ENCODE measurements at regions not wholly inside any gene's neighbourhood (a gene's known extent, or its start where the extent isn't known, plus 50 kb on each side); places are given as distances from the start of the nearest gene placed in this dataset.
A peak's percentile ranks its signal among the peaks of the same experiment; 100 is the strongest.
"Not testable (repeated sequence)": the region's sequence is repeated elsewhere in the genome, so short reads cannot be mapped to it uniquely, and the experiment has no call there.

- DNase-seq: no peak
Observed at GRCh38 chr5:57394421-57395210, 88.0 kb downstream of the ACTBL2 start.

- DNase-seq: no peak
Observed at GRCh38 chr5:57386958-57387357, 95.7 kb downstream of the ACTBL2 start.

DNA sequence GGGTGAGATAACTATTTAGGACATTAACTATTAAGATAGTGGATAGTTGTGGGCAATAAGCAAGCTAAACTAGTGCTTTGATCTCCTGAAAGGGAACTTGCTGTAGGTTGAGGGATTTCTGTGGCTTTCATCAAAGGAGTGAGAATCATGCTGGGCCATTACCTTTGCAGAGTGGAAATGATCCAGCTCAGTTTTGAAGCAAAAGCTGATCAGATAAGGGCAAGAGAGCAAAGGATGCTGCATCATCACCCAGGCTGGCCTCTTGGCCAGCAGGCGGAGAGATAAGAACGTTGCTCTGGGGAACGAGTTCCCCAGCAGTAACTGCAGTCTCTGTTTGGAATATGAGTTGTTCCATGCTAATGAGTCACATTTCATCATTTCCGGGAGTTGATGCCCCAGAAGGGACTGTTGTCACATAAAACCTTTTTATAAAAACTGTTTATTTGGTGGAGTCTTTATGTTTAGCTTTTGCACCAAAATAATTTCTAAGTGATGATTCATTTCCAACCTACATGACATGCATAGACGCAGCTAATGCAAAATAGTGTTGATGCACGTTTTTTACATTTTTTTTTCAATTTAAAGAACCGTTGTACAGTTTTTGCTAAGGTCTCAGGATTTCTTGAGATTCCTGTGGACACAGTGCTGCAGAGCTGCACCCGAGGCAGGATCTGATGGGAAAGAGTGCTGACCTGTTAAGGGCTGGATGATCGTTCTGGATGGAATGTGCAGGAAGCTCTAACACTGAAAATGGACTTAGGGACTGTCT lies 99.3 kb downstream of the ACTBL2 start:
- peak; percentile 39 for DNase-seq

DNA sequence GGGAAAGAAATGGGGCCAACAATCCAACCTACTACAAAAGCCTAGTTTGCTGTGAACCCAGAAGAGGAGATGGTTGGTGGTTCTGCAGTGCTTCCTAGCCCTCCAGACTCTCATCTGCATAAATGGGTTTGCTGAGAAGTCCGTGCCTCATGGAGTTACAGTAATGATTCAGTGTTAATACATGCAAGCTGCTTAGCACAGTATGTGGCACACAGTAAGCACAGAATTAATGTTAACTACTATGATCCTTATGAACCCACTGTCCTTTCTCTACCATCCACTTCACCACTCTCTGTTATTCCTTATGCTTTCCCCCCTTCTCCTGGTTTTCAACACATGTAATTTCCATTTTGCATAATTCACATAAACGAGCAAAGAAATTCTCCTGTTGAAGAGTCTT lies 100.0 kb downstream of the ACTBL2 start:
- no peak for DNase-seq

DNA sequence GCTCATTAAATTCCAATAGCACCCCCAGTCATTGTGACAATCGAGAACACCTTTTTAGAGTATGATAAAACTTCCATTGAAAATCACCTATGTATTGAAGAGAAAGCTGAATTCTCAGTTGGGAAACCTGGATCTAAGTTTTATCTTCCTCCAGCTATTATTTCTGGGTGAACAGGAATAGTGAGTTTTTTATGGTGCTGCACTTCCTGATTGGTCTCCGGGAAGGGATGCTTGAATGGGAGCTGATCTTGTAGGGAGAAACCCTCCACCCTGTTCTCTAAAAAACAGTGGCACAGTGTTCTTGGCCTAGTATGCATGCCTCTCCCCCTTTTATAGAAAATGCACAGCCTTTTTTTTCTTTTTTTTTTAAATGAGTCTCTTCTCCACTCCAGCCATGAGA lies 112.2 kb downstream of the ACTBL2 start:
- DNase-seq: no peak

DNA sequence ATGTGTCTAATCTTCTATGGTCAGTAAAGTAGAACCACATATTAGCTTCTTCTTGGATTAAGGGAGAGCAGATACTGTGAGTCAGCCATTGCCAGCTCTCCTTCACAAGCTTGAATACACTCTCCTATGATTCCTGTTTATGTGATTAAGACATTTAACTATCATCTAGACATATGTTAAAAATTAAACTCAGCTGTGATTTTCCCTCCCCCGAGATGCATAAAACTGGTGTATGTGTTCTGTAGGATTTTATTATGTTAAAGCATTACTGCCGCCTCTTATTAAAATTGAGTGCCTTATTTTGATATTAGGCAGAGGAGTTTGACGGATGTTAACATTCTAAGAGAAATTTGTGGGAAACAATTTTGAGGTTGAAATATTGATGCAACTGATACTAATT lies 114.6 kb downstream of the ACTBL2 start:
- no peak for DNase-seq

DNA sequence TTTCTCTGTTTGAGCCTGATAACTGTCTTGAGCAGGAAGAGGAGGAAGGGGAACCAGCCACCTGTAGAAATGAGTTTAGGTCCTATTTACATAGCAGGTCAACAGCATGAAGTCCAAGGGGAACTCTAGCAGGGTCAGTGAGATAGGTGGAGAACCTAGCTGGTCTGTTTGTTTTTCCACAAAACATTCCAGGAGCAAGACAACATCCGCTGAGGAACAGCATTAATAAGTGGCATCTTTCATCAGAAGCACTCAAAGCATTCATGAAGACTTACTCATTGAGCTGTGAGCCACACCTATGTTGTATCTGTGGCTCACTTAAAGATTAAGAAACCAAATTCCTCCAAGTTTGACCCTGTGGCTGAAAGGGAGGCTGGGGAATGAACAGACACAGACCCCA lies 115.9 kb downstream of the ACTBL2 start:
- DNase-seq: peak; percentile 8

DNA sequence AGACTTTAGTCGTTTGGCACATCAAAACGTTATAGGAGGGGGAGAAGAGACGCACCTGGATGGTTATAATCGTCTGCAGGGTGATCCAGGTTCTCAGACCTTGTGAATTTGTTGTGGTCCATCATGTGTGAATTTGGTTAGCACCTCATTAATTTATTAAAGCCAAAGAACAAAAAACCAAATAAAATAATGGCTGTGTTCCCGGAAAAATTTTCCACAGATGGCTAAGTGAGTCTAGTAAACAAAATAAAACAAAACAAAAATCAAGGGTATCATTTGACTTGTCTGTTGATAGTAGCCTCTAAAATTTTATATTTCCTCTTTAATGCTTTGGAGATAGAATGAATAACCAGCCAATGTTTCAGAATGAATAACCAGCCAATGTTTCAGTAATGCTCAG lies 119.7 kb downstream of the ACTBL2 start:
- DNase-seq: no peak

DNA sequence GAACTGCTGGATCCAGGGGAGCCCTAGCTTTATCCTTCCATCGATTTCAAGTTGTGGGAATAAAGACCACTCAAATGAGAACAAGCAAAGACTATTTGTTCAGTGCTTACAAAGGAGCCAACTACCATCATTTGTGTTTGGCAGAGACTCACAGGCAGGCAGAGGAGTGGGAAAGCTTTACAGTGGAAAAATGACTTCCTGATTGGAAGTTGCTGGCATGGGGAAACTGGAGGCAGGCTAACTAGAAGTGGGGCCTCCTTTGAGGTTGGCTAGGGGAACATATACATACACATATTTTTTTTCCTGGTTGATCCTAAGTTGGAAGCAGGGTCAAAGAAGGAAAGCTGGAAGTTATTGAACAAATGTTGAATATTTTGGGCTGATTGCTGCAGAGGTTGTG lies 121.7 kb downstream of the ACTBL2 start:
- no peak for DNase-seq

- DNase-seq: no peak
Observed at GRCh38 chr5:57358796-57359592, 123.6 kb downstream of the ACTBL2 start.

DNA sequence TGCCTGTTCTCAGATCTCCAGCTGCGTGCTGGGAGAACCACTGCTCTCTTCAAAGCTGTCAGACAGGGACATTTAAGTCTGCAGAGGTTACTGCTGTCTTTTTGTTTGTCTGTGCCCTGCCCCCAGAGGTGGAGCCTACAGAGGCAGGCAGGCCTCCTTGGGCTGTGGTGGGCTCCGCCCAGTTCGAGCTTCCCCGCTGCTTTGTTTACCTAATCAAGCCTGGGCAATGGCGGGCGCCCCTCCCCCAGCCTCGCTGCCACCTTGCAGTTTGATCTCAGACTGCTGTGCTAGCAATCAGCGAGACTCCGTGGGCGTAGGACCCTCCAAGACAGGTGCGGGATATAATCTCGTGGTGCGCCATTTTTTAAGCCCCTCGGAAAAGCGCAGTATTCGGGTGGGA lies 125.8 kb downstream of the ACTBL2 start:
- not testable (repeated sequence) for DNase-seq

GRCh38 chr5:57349214-57349613 lies 133.4 kb downstream of the ACTBL2 start:
- no peak for DNase-seq

- DNase-seq: no peak
Observed at GRCh38 chr5:57348376-57349140, 134.1 kb downstream of the ACTBL2 start.

DNA sequence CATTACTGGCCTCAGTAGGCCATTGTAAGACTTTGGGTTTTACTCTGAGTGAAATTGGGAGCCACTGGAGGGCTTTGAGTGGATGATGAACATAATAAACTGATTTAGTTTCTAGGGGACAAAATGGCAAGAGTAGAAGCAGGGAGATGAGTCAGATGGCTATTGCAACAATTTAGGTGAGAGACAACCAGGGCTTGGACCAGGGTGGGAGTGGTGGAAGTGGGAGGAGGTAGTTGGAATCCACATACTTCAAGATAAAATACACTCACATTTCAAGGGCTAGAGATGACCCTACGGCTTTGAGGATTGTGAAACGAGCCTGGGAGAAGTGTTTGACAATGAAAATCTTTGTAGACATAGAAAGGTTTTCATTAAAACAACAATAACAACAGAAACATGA lies 136.3 kb downstream of the ACTBL2 start:
- DNase-seq: no peak

DNA sequence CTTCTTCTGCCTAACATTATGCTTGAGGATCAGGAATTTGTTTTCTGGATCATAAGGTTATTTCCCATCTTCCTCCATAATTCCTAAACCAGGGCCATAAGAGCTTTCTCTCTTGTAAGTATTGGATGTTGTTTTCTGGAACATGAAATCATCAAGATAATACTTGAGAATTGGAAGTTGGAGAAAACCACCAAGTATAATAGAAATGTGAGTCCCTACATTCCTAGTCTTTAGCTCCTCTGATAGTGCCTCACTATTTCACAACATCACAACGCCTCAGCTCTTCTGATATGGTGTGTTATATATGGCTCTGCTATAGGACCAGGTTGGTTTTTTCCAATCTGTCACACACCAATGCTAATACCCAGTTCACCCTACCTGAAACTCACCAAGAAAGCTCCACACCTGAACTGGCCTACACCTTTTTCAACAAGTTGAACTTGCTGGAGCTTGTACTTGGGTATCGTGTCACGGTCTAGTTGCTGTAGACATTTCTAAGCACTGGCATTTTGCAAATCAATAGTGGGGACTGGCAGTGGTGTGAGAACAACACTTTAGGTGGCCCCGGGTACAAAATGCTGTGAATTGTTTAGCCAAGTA lies 141.1 kb downstream of the ACTBL2 start:
- DNase-seq: no peak

- DNase-seq: no peak
Observed at GRCh38 chr5:57340681-57341080, 141.9 kb downstream of the ACTBL2 start.

DNA sequence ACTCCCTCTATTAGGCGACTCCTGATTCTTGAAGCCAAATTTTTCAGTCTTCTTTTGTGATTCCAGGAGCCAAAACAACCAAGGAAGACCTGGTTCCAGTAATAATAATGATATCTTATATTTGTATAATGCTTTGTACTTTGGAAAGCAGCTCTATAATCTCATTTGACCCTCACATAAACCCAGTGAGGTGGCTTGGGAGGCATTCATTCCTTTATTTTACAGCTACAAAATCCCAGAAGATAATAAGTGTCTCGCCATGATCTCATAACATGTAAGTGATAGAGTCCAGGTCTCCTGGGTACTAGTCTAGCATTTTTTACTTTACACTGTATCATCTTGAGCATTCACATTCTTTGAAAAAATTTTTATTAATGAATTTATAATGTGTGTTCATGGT lies 143.1 kb downstream of the ACTBL2 start:
- DNase-seq: no peak

DNA sequence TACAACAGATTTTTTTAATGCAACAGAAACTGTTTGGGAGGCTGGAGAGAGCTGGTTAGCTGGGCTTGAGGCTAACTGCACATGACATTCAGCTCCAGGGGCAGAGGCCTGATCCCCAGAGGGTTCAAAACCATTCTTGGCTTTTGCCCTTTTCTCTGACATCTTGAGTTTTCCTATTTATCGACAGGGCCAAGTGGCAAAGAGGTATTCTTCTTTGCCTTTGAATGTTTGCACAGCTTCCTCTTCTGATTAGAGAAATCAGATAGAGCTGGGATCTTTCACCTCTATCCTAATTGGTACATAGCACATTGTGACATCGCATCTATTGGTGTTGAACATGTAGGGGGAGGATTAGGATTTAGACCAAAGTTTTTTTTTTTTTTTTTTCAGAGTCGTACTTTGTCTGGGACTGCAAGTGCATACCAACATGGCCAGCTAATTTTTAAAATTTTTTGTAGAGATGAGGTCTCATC lies 143.7 kb downstream of the ACTBL2 start:
- DNase-seq: no peak

DNA sequence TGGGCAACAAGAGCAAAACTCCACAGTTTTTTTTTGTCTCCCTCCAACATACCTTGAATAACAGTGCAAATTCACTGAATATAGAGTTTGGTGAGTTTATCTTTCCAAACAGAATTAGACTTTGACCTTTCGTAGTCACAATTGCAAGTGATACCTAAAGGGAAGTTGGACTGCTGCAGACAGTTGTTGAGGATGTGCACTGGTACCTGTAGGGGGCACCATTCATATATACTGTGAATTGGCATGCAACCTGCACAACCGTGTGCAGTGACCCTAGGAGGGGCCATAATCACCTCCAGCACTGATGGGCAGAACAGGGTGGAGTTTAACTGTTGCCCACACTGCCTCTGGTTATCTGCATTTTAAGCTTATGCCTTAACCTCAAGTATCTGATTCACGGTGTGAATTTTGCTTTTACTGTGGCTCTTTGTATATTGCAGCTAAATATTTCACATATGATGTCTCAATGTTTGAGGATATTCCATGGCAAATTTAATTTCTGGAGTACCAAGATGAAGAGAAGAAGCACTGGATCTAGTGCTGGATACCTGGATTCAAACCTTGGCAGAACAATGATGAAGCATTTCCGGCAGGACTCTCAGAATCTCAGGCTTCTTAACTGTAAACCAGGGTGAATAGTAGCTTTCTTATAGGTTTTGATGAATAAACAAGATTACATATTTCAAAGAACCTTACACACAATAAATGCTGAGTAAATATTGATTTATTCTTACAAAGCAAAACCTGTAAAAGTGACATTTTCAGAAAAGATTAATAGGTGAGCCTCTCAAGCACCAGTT lies 144.3 kb downstream of the ACTBL2 start:
- peak; percentile 28 for DNase-seq

- DNase-seq: no peak
Observed at GRCh38 chr5:57335092-57335660, 147.4 kb downstream of the ACTBL2 start.

- DNase-seq: no peak
Observed at GRCh38 chr5:57334475-57334874, 148.1 kb downstream of the ACTBL2 start.

All from 8988T (cell line).